Kidney (tissue), 13 donors: ENCODE measurements at regions not wholly inside any gene's neighbourhood (a gene's known extent, or its start where the extent isn't known, plus 50 kb on each side); places are given as distances from the start of the nearest gene placed in this dataset.

Experiments
- DNase-seq, 5 donors: peaks; one replicate each; pipeline ENCODE4 v3.0.0-alpha.2; 2013 to 2020
- FAIRE-seq: peaks from 2 replicates; lab custom pipeline; 2012; peaks lifted over from hg19 to GRCh38; lab: Jason Lieb, UNC
- H3K27ac ChIP-seq, 2 donors: one replicate each; pipeline ENCODE4 v1.7.0; 2013; ENCODE audit warnings: low read depth in 2 of 2, low read length in 2 of 2, inconsistent platforms in 1 of 2
- H3K27me3 ChIP-seq: one replicate; pipeline ENCODE4 v1.7.1; 2013; ENCODE audit warnings: low read length, inconsistent platforms; ENCODE audit not compliant: control insufficient read depth, insufficient read depth
- H3K36me3 ChIP-seq, 3 donors: one replicate each; pipeline versions ENCODE4 v1.7.0 to v1.7.1; 2013; ENCODE audit warnings: low read length in 3 of 3, control low read depth in 1 of 3, inconsistent platforms in 1 of 3; ENCODE audit not compliant: insufficient read depth in 3 of 3, control insufficient read depth in 2 of 3
- H3K4me1 ChIP-seq, 3 donors: one replicate each; pipeline versions ENCODE4 v1.7.0 to v1.7.1; 2013; ENCODE audit warnings: low read length in 3 of 3, inconsistent platforms in 1 of 3, low read depth in 1 of 3; ENCODE audit not compliant: control insufficient read depth in 2 of 3, insufficient read depth in 2 of 3
- H3K4me3 ChIP-seq, 3 donors: one replicate each; pipeline versions ENCODE4 v1.7.0 to v1.8.1; 2013; ENCODE audit warnings: low read length in 3 of 3, control low read depth in 1 of 3, inconsistent platforms in 1 of 3
- H3K9ac ChIP-seq, 3 donors: one replicate each; pipeline versions ENCODE4 v1.7.0 to v1.7.1; 2013; ENCODE audit warnings: low read length in 3 of 3, control low read depth in 1 of 3, inconsistent platforms in 1 of 3
- H3K9me3 ChIP-seq, 3 donors: one replicate each; pipeline versions ENCODE4 v1.7.0 to v1.7.1; 2013; ENCODE audit warnings: low read length in 3 of 3, control low read depth in 1 of 3, inconsistent platforms in 1 of 3; ENCODE audit not compliant: control insufficient read depth in 2 of 3, insufficient read depth in 1 of 3
- intact Hi-C: fragments of 100-400 bp; cut with DNase I; formaldehyde crosslinking; loops from one replicate; pipeline ENCODE4 v1.11.1; 2022
- TF ChIP-seq, protein P1 (sequence below): IDR thresholded peaks from 3 replicates; pipeline ENCODE4 v1.5.1; 2012; ENCODE audit warnings: mild to moderate bottlenecking, moderate library complexity, borderline replicate concordance; ENCODE audit not compliant: insufficient read depth; ENCODE audit errors: extremely low read depth
- donor health status: control.
- donor health status: control.
- donor health status: control.
- donor health status: control.
- donor health status: control.
- donor health status: DM: yes; HTN: yes; CAD: no.
- donor health status: Normal renal cell carcinoma (clear cell type).

DNA sequence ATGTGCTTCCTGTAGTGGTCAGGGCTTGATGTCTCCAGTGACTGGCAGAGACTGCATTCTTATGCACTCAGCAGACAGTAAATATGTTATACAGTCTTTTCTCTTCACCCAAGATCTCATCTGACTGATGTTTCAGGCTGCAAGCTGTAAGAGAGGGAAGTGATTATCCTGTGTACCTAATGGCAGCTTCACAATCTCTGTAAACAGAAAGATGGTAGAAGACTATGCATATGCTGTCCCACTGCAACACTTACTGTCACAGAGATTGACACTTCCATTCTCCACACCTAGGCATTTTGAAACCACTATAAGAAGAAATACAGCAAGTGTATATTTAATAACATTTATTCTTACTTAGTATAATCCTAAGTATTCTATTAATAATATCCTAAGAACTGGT is 97.6 kb upstream of the ANXA1 start:
- no peaks in the 10 kb centered on the region for H3K27me3 ChIP-seq
- no peak for FAIRE-seq
- intact Hi-C loops: no loop called here
- TF ChIP-seq, protein P1, sequence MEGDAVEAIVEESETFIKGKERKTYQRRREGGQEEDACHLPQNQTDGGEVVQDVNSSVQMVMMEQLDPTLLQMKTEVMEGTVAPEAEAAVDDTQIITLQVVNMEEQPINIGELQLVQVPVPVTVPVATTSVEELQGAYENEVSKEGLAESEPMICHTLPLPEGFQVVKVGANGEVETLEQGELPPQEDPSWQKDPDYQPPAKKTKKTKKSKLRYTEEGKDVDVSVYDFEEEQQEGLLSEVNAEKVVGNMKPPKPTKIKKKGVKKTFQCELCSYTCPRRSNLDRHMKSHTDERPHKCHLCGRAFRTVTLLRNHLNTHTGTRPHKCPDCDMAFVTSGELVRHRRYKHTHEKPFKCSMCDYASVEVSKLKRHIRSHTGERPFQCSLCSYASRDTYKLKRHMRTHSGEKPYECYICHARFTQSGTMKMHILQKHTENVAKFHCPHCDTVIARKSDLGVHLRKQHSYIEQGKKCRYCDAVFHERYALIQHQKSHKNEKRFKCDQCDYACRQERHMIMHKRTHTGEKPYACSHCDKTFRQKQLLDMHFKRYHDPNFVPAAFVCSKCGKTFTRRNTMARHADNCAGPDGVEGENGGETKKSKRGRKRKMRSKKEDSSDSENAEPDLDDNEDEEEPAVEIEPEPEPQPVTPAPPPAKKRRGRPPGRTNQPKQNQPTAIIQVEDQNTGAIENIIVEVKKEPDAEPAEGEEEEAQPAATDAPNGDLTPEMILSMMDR: no peak
- no peak for DNase-seq
- no peaks in the 10 kb centered on the region for H3K9me3 ChIP-seq
- no peak overlapping the region for H3K27ac ChIP-seq
- no peak overlapping the region for H3K4me3 ChIP-seq
- no peaks in the 10 kb centered on the region for H3K36me3 ChIP-seq
- H3K4me1 ChIP-seq: no peaks in the 10 kb centered on the region
- no peak overlapping the region for H3K9ac ChIP-seq

DNA sequence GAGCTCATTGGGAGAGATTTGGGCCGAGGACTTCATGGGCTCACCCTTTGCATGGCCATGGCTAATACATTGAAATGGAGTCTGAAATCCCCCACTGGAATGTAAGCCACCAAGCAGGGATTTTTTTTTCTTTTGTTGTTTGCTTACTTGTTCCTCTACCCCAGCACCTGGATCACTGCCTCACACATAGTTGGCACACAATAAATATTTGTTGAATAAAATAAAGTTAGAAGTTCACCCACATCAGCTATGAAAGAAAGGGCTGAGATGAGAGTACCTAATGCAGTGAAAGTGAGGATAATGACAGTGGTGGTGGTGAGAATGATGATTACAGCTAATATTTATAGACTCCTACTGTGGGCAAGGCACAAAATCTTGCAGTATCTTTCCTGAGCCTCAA is 98.1 kb upstream of the ANXA1 start:
- intact Hi-C loops: no loop called here
- no peaks in the 10 kb centered on the region for H3K36me3 ChIP-seq
- H3K27ac ChIP-seq: no peak overlapping the region
- TF ChIP-seq, protein P1: no peak
- H3K4me3 ChIP-seq: no peak overlapping the region
- FAIRE-seq: no peak
- no peaks in the 10 kb centered on the region for H3K27me3 ChIP-seq
- no peak overlapping the region for H3K9ac ChIP-seq
- H3K9me3 ChIP-seq: no peaks in the 10 kb centered on the region
- H3K4me1 ChIP-seq: no peaks in the 10 kb centered on the region
- no peak for DNase-seq

DNA sequence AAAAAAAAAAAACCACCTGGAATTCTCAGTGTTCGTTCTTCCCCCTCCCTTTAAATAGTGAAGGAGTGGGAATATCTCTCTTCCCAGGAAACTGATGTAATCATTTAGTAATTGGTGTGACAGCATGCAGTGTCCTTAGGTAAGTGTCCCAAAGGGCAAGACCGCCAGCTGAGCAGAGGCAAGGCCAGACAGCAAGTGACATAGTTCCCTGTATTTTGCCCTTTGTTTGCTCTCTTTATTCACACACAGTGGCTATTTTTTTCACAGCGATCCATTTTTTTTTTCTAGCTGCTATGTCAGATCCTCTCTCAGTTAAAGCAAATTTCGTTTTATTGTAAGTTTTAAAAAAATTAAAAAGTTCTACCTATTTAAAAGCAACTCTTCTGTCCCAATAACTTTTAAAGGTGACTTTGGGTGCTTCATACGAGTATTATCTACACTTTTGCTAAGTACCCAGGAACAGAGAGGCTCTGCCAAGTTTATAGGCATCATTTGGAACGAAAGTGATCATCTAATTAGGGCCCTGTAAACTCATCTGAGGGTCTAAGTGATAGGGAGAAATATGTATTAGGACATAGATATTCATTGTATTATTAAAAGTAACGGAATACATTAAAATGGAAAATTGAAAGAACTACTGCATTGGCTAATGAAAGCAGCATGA is 98.2 kb upstream of the ALDH1A1 start:
- DNase-seq: no peak
- H3K27me3 ChIP-seq: no peaks in the 10 kb centered on the region
- no peak for FAIRE-seq
- TF ChIP-seq, protein P1: no peak
- no peak overlapping the region for H3K4me3 ChIP-seq
- no peaks in the 10 kb centered on the region for H3K9me3 ChIP-seq
- no peaks in the 10 kb centered on the region for H3K36me3 ChIP-seq
- H3K27ac ChIP-seq: peak overlapping the region in 1 of 2 donors; percentile 15
- no peak overlapping the region for H3K9ac ChIP-seq
- H3K4me1 ChIP-seq: no peaks in the 10 kb centered on the region
- intact Hi-C loops: no loop called here
